HG03108 (cell line): ENCODE measurements at regions not wholly inside any gene's neighbourhood (a gene's known extent, or its start where the extent isn't known, plus 50 kb on each side); places are given as distances from the start of the nearest gene placed in this dataset.

Source experiments
- ATAC-seq: cut with Tn5 transposase; IDR thresholded peaks from one replicate; pipeline ENCODE4 v1.9.1; 2021; ENCODE audit warnings: moderate library complexity; ENCODE audit not compliant: unreplicated experiment

DNA sequence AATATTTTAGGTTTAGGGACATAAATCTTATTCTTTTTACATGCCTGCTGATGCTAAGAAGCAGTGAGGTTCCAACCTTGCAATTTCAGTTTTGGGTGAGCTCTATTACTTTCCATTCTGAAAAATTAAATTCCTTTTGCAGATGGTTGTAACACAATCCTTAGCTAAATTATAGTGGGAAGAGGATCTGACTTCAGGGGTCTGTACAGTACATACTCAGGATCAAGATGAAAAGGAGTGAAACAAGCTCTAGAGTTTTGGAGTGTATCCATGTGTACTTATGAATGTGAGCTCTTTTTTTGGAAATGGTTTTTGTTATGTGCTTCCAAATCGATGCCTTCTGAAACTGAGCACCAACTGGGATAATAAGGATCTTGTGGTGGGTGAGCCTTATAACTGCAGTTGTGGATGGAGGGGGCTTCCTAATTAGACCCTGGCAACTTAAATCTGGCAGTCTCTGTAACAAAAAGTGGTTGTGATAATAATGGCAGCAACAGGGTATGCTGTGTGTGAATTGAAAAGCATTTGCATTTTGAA is 218.8 kb upstream of the MAP3K7 start:
- no peak for ATAC-seq

DNA sequence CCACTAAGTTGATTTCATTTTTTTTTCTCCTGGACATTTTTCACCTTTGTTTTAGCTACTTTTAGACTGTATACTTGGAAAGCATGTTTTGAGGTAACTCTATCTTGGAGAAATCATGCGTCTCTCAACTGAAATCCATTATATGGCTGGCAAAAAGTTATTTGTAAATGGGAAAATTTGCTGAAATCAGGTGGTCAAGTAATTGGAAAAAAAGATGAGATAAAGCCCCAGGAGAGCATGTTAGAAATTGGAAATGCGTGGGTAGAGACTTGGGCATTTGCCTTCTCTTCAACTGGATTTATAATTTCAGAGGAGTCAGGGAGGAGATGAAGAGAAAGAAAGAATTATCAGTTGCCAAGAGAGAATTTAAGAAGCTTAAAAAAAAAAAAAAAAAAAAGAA is 217.1 kb upstream of the MAP3K7 start:
- ATAC-seq, result no peak

DNA sequence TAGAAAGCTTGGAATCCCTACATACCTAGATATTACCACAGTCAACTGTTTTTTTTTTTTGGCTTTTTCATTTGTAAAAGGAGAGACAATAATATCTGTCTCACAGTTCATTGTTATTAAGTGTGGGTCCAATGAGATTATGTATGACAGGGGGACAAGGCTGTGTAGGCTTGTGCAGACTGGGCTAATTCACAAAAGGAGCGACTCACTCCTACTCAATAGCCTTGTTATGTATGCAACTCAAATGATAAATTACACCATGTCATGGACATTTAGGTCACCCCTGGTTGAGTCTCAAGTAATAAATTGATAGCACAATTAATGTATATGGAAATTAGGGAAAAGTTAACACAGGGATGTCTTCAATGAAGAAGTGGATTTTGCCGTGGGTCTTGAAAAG is 208.2 kb upstream of the MAP3K7 start:
- ATAC-seq, result no peak

DNA sequence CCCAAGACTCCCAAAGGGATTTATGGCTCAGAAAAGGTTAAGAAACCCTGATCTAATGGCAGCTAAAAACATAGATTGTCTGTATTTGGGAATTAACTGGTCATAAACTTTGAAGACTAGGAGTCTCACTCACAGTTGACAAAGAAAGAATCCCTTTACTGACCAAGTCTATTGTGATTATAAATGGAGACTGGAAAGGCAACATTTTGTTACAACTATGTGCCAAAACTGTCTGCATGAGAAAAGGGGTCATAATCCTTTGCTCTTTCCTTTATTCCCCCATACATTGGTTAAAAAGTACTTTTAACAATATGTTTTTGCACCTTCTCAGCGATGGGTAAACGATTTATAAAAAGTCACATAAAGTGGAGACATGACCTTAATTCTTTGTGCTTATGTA is 206.9 kb upstream of the MAP3K7 start:
- no peak for ATAC-seq

DNA sequence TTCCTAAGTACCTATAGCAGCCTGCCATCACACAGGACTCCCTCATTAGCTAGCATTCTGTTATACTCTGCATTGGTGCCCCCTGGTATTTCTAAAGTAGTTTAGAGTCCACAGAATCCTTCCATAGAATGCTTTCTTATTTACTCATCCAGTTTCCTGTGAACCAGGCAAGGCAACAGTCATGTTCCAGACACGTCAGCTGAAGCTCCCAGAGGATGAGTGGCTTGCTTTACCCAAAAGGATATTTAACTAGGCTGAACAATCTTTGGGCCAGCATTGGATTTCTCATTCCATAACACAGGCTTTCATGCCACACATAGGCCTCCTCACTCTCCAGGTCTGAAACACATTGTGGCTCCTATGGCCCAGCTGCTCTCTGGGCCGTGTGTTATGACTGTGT is 203.8 kb upstream of the MAP3K7 start:
- ATAC-seq, result no peak

DNA sequence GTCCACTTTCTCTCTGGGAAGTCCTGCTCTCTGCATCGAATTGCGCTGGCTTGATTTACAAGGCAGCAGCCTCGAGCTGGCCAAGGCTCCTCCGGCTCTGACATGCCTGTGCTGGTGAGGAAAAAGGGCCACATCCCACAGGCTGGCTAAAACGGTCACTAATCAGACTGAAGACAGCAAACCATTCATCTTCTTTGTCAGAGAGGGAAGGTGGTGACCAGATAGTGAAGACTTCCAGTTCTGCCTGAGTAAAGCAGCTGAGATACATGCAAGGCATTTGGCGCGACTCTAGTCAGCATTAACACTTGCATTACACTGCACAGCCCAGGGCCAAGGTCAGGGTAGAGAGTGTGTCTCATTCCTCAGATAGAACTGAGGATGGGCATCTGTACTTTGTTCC is 203.2 kb upstream of the MAP3K7 start:
- ATAC-seq, result no peak

DNA sequence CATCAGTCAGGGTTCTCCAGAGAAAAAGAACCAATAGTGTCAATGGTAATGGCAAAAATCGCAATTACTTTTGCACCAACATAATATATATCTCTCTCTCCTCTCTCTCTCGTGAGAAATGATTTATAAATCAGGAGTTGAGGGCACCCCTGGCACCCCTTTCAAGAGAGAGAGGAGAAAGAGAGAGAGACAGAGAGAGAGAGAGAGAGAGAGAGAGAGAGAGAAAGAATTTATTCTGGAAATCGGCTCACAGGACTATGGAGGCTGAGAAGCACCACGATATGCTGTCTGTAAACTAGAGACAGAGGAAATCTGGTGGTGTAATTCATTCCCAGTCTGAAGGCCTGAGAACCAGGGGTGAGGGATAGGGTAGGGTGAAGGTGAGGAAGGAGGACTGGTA is 201.9 kb upstream of the MAP3K7 start:
- ATAC-seq, result no peak

DNA sequence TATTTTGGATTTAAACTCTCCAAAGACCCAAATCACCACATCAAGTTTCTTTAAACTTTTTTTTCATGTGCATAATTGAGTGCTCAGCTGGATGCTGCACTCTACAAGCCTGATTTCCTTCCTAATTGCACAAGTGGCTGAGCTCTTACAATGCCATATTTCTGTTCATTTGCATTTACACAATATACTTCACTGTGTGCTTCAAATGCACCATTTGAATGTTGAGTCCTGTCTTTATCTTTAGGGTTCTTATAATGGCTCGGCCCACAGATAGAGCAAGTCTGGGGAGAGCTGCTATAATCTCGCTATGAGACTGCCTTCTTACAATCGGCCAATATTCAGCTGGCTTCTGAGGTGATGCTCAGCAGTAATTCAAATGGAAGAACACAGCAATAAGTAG is 200.6 kb upstream of the MAP3K7 start:
- no peak for ATAC-seq

DNA sequence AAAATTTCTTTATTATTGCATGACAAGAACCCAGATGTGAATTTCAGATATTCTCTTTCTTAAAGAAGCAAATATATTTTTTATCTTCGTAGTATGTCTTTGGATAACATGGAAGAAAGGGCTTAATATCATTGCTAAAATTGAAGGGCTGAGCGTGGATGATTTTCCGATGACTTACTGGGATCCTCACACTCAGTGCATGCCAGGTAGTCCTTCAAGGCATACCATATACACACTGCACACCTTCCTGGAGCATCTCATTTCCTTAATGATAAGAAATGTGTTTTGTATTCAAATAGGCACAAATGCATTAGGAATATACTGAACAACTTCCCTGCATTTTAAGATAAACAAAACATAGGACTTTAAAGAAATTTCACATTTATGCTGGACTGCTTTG is 193.9 kb upstream of the MAP3K7 start:
- no peak for ATAC-seq

DNA sequence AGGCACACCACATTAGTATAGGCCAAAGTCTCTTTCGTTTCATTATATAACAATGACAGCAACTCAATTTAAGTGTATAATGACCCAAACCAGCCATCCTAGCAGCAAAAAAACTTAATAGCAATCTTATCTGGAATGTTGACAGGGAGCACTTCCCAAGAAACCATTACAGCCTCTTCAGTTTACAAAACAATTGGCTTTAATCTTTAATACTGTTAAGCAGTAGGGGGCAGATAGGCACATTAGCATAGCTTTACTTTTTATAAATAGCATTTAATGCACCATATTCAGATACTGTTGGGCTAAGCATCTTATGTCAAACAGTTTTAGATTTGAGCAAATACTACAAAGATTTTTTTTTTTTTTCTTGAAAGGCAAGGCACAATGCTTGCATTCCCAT is 193.3 kb upstream of the MAP3K7 start:
- ATAC-seq, result no peak

DNA sequence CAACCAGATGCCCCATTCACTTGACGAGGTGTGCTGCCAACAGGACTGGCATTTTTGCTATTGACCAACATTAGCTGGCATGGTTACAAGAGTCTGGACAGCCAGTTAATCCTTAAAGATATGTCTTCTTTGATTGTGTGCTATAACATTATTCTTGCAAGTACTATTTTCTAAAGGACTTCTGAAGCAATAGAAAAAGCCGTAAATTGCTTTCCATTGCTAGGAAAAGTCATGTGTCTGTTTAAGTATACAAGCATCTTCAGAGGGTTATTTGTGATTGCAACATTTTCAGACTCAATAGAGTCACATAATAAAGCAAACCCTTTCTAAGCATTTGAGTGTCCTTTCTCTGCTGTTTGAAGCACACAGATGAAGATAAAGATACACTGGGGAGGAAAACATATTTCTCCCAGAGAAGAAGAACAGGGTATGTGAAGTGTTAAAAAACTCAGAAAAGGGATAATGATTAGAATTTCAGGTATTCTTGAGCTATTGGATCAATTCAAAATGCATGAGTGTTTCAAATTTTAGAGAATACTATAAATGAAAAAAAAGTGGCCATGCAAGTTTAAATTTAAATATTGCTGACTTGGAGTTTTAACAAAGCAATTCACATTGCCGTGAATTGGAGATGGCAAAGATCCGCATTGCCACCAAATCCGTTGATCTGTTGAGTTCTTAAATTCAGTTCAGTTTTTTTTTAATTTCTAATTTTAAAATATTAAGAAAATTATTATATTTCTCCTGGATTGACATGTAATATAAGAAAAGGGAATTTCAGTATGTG is 191.7 kb upstream of the MAP3K7 start:
- no peak for ATAC-seq

DNA sequence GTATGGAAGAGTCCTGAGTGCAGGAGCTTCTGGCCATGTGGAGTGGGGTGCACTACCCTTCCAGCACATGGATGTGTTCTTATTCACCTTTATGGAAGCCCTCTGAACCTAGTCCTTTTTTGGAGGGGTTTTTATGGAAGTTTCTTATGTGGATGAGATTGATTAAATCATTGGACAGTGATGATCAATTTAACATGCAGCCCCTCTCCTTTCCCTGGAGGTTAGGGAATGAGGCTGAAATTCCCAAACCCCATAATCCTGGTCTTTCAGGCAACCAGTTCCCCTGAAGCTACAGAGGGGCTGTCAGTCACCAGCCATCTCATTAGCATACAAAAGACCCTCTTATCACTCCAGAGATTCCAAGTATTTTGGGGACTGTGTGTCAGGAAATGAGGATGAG is 183.9 kb upstream of the MAP3K7 start:
- no peak for ATAC-seq

DNA sequence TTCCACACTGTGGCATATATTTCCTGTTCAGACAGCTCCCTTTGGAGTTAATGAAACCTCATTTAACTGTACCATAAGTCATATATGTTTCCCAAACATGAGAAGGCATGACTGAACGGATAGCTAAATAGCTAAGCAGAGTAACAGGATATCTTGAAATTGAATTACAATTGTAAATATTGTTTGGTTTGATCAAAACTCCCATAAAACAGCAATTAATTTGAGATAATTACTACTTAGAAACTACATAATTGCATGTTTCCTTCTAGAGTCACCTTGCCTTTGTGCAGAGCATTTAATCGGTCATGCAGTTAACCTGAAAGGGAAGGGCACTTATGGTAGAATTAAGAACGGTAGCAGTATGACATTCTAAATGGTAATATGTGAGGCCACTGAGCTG is 179.0 kb upstream of the MAP3K7 start:
- no peak for ATAC-seq

DNA sequence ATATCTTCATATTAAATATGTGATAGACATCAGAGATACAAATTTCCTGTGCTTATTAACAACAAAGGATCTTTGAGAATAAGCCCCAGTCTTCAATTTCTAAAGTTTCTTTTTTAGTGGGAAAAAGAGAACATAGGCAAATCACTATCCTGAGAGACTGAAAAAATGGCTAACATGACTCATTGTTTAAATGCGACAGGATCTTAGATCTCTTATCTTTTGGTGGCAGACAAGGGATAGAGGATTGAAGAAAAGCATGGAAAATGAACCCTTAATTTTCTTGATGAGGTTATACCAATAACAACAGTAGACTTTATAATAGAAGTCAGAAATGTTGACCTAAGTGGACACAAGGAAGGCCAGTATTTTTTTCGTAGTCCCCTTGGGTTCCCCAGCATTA is 178.6 kb upstream of the MAP3K7 start:
- no peak for ATAC-seq

DNA sequence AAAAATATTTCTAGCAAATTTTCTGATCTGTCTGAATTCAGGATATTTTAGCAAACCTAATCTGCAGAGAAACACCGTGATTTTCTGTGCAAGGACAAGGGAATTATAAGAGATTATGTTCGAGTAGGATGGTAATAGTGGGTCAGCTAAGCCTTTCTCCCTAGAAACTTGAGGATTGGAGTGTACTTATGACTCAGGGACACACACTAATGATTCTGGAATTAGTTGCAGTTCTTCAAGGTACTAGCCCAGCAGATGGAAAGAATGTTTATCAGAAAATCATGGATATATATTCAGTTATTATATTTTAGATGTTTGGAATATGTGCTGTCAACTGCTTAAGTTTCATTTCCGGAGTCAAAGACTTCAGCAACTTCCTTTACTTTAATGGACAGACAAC is 177.1 kb upstream of the MAP3K7 start:
- ATAC-seq, result no peak

DNA sequence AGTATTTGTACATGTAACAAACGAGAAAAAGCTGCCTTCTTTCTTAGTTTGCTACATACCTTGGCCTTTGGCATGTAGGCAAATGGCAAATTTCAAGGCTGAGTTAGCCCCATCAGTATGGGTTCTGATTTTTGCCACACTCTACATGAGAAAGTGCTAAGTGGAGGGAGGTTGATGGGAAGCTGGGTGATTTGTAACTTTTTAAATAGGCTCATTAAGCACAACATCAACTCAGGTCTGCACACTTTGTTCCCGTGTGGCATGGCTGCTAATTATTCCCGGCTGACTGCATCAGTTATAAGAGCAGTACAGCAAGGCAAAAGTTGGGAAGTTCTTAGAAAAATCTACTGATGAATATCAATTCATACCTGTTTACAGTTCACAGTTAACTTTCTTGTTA is 172.8 kb upstream of the MAP3K7 start:
- no peak for ATAC-seq

DNA sequence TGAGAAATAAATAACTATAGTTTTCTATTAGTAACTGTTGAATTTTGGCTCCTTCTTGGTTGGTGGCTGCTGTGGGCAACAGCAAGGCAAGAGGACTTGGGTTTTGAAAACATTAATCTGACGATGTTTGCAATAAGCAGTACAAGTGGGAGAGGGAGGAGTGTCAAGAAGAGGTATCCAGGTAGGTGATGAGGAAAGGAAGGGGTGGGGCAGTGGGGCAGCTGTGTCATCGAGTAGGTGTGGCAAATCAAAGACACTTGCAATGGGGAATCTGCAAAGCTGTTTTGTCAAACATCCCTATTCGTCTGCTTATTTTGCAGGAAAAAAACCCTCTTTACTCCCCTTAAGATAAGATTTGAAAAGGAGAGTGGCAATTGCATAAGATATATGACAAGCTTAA is 171.9 kb upstream of the MAP3K7 start:
- ATAC-seq, result no peak

DNA sequence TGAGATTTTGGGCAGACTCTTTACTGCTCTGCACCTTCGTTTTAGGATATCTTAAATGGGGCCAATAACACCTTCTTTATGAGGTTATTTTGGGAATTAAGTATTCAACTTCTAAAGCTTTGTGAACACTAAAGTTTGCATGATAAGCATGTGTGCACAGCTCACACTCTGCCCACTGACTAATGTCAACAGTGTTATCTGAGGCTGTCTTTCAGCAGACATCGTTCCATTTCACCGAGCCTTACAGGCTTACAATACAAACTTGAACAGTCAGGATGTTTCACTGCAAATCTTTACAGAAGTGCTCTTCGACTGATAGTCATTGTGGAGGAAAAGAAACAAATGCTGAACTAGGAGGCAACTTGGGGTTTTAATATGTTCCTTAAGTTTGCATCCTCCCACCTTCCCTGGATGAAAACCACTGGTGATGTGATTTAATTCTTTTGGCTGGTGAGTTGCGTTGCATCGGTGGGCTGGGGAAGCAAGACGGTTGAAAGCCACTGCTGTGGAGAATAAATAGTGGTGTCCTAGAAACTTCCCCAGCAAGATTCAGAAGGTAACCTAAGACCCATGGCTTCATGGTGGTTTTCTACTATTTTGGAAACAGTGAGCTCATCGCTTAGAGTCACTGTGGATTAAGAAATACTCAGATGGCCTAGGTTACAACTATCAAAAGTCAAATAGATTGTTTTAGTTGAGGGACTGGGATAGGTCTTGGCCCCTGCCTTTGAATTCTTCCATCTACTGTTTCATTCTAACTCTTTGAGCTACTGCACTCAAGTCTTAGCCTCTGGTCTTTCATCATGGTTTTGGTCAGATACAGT is 167.2 kb upstream of the MAP3K7 start:
- ATAC-seq, result no peak

DNA sequence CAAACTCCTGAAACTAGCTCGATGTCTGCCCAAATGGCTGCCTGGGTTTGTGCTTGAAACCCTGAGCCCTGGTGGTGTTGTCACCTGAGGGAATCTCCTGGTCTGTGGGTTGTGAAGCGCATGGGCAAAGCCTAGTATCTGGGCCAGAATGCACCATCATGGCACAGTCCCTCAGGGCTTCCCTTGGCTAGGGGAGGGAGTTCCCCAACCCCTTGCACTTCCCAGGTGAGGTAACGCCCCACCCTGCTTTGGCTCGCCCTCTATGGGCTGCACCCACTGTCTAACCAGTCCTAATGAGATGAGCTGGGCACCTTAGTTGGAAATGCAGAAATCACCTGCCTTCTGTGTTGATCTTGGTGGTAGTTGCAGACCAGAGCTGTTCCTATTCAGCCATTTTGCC is 152.9 kb upstream of the MAP3K7 start:
- no peak for ATAC-seq

DNA sequence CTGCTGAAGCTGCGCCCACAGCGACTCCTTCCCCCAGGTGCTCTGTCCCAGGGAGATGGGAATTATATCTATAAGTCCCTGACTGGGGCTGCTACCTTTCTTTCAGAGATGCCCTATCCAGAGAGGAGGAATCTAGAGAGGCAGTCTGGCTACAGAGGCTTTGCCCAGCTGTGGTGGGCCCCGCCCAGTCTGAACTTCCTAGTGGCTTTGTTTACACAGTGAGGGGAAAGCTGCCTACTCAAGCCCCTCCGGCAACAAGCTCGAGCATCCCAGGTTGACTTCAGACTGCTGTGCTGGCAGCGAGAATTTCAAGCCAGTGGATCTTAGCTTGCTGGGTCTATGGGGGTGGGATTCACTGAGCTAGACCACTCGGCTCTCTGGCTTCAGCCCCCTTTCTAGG is 152.5 kb upstream of the MAP3K7 start:
- no peak for ATAC-seq

DNA sequence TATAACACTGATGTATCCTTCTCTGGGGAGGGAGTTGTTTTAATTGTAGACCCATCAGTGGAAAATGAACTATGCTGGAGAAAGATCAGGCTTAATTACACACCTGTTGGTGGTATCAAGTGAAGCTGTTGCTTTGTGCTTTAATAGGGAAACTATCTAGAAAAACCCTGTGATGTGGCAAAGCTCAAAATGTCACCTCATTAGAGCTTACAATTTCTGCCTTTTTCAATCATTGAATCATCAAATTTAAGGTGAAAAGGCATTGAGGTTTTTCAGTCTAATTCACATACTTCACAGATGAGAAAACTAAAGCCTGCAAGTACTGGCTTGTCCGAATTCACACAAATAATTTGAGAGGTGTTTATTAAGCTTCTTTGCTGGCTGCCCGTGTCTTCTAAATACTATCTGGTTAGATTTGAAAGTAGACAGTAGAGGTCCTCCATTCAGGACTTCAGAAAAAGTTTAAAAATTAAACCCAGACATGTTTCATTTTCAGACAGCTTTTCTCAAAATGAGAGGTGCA is 143.3 kb upstream of the MAP3K7 start:
- peak; percentile 90 for ATAC-seq

DNA sequence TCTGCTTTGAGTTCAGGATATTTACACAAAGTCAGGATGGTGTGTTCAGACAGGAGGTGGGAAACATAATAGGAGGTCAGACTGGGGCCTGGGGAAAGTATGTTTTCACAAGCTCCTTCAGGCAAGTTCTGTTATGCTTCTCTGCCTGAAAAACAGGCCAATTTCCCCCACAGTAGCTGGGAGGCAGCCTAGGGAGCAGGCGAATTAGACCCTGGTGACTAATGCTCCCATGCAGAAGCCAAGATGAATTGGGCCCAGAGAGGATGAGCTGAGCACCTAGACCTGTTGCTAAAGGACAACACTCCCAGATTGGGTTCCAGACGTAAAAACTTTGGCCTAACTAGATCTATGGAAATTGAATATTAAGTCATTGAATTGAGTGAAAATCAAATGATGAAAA is 142.2 kb upstream of the MAP3K7 start:
- no peak for ATAC-seq
